Liver (tissue), 8 donors: ENCODE measurements at regions not wholly inside any gene's neighbourhood (a gene's known extent, or its start where the extent isn't known, plus 50 kb on each side); places are given as distances from the start of the nearest gene placed in this dataset.

Experiments used
- DNase-seq: peaks from one replicate; pipeline ENCODE4 v3.0.0-alpha.2; 2017; ENCODE audit warnings: low spot score
- H3K27ac ChIP-seq, 2 donors: one replicate each; pipeline ENCODE4 v1.7.0; 2013; ENCODE audit warnings: inconsistent platforms in 2 of 2, low read length in 2 of 2, control low read depth in 1 of 2, low read depth in 1 of 2, mild to moderate bottlenecking in 1 of 2
- H3K27me3 ChIP-seq, 4 donors: one replicate each; pipeline versions ENCODE4 v1.6.1 to v1.7.0; 2013; ENCODE audit warnings: low read length in 3 of 4, inconsistent platforms in 1 of 4, mild to moderate bottlenecking in 1 of 4, moderate library complexity in 1 of 4; ENCODE audit not compliant: control insufficient read depth in 4 of 4, insufficient read depth in 4 of 4
- H3K36me3 ChIP-seq, 4 donors: one replicate each; pipeline versions ENCODE4 v1.6.1 to v1.7.0; 2013; ENCODE audit warnings: low read length in 3 of 4, mild to moderate bottlenecking in 3 of 4, low read depth in 1 of 4, moderate library complexity in 1 of 4; ENCODE audit not compliant: control insufficient read depth in 4 of 4, insufficient read depth in 3 of 4
- H3K4me1 ChIP-seq, 4 donors: one replicate each; pipeline versions ENCODE4 v1.6.1 to v1.7.0; 2013; ENCODE audit warnings: low read length in 3 of 4, mild to moderate bottlenecking in 3 of 4, moderate library complexity in 1 of 4; ENCODE audit not compliant: control insufficient read depth in 4 of 4, insufficient read depth in 4 of 4
- H3K4me3 ChIP-seq, 3 donors: one replicate each; pipeline versions ENCODE4 v1.6.1 to v1.7.0; 2013; ENCODE audit warnings: low read length in 3 of 3, control low read depth in 1 of 3, low read depth in 1 of 3, mild to moderate bottlenecking in 1 of 3
- H3K9ac ChIP-seq, 2 donors: one replicate each; pipeline ENCODE4 v1.7.0; 2013; ENCODE audit warnings: low read length in 2 of 2, mild to moderate bottlenecking in 2 of 2, moderate library complexity in 2 of 2, control low read depth in 1 of 2, low read depth in 1 of 2
- H3K9me3 ChIP-seq, 4 donors: one replicate each; pipeline versions ENCODE4 v1.6.1 to v1.7.0; 2013; ENCODE audit warnings: low read length in 3 of 4; ENCODE audit not compliant: control insufficient read depth in 4 of 4
- ATF3 ChIP-seq: IDR thresholded peaks from 2 replicates; pipeline ENCODE4 v1.6.1; 2016; ENCODE audit warnings: antibody characterized with exemption
- CTCF ChIP-seq: fragments of 150-350 bp; IDR thresholded peaks from 2 replicates; pipeline ENCODE4 v1.5.1; 2017; ENCODE audit warnings: improper control_type of control experiment, low read depth, low read length; ENCODE audit not compliant: missing input control
- EGR1 ChIP-seq, 2 donors: IDR thresholded peaks; 2 replicates each; pipeline ENCODE4 v1.6.1; 2016 to 2018; ENCODE audit warnings: antibody characterized with exemption in 2 of 2, low read depth in 2 of 2
- FOXA2 ChIP-seq: IDR thresholded peaks from 2 replicates; pipeline ENCODE4 v1.6.1; 2016; ENCODE audit warnings: antibody characterized with exemption
- JUND ChIP-seq, 2 donors: IDR thresholded peaks; 2 replicates each; pipeline ENCODE4 v1.6.1; 2016; ENCODE audit warnings: antibody characterized with exemption in 2 of 2
- MAX ChIP-seq: IDR thresholded peaks from 2 replicates; pipeline ENCODE4 v1.6.1; 2016; ENCODE audit warnings: antibody characterized with exemption
- NR2F2 ChIP-seq: IDR thresholded peaks from 2 replicates; pipeline ENCODE4 v1.6.1; 2016; ENCODE audit warnings: antibody characterized with exemption
- RAD21 ChIP-seq, 2 donors: IDR thresholded peaks; 2 replicates each; pipeline ENCODE4 v1.6.1; 2016; ENCODE audit warnings: antibody characterized with exemption in 2 of 2, mild to moderate bottlenecking in 2 of 2
- REST ChIP-seq: IDR thresholded peaks from 2 replicates; pipeline ENCODE4 v1.6.1; 2016; ENCODE audit warnings: antibody characterized with exemption, mild to moderate bottlenecking
- SP1 ChIP-seq: IDR thresholded peaks from 2 replicates; pipeline ENCODE4 v1.6.1; 2018; ENCODE audit warnings: antibody characterized with exemption, mild to moderate bottlenecking
- TAF1 ChIP-seq: conservative IDR thresholded peaks from 2 replicates; pipeline ENCODE4 v1.6.1; 2016; ENCODE audit warnings: antibody characterized with exemption, mild to moderate bottlenecking
- YY1 ChIP-seq: IDR thresholded peaks from 2 replicates; pipeline ENCODE4 v1.6.1; 2016; ENCODE audit warnings: antibody characterized with exemption, mild to moderate bottlenecking
- ZBTB33 ChIP-seq: IDR thresholded peaks from 2 replicates; pipeline ENCODE4 v1.6.1; 2016; ENCODE audit warnings: antibody characterized with exemption
- WGBS: extraction: QIAGEN DNeasy Blood & Tissue Kit; methylation state at CpG from one replicate; pipeline ENCODE4 v1.1.7; 2013; 5-methylcytosine and 5-hydroxymethylcytosine counted together
- donor health status: healthy.
- donor health status: healthy.
- donor health status: healthy.
- donor health status: healthy.
- donor health status: healthy.

- no peak overlapping the region for H3K27ac ChIP-seq
- WGBS, result 67% methylated on average over 3 of the region's 3 CpGs
Measured at GRCh38 chr5:56662893-56663292, 152.5 kb upstream of the MAP3K1 start.

More at GRCh38 chr5:56662893-56663292, 152.5 kb upstream of the MAP3K1 start:
- no peaks in the 10 kb centered on the region for H3K27me3 ChIP-seq
- no peaks in the 10 kb centered on the region for H3K4me1 ChIP-seq
- H3K9me3 ChIP-seq, result no peaks in the 10 kb centered on the region
- no peak overlapping the region for H3K9ac ChIP-seq
- DNase-seq, result no peak
- H3K4me3 ChIP-seq, result no peak overlapping the region
- H3K36me3 ChIP-seq, result no peaks in the 10 kb centered on the region
- TF ChIP-seq ZBTB33 (no peak), FOXA2 (no peak), YY1 (no peak), ATF3 (no peak), CTCF (no peak), NR2F2 (no peak), SP1 (no peak), RAD21 (IDR thresholded peaks at IDR 0.05) (no peak), TAF1 (no peak), MAX (no peak), EGR1 (IDR thresholded peaks at IDR 0.05; ENCODE audit: low read depth in 2 of 2) (no peak), JUND (IDR thresholded peaks at IDR 0.05) (no peak), REST (no peak)
